MM.1S (cell line): ENCODE measurements at regions not wholly inside any gene's neighbourhood (a gene's known extent, or its start where the extent isn't known, plus 50 kb on each side); places are given as distances from the start of the nearest gene placed in this dataset.

Source experiments
- DNase-seq: peaks from one replicate; pipeline ENCODE4 v3.0.0-alpha.2; 2015
- H2AFZ ChIP-seq: fragments of 300-600 bp; sonication (generic); 2 replicates; pipeline ENCODE4 v1.6.0; 2016; ENCODE audit warnings: antibody characterized with exemption, low read length
- H3F3A ChIP-seq: fragments of 300-600 bp; sonication (generic); 2 replicates; pipeline ENCODE4 v1.6.1; 2016; ENCODE audit warnings: mild to moderate bottlenecking, antibody characterized with exemption, low read length, moderate library complexity, mixed read lengths; ENCODE audit not compliant: insufficient read depth
- H3K27ac ChIP-seq: fragments of 300-600 bp; sonication (generic); 2 replicates; pipeline ENCODE4 v1.5.1; 2016; ENCODE audit warnings: mild to moderate bottlenecking, low read length
- H3K27me3 ChIP-seq: fragments of 300-600 bp; sonication (generic); replicated peaks from 2 replicates; pipeline ENCODE4 v1.6.0; 2016; ENCODE audit warnings: low read length; ENCODE audit not compliant: insufficient read depth
- H3K36me3 ChIP-seq: fragments of 300-600 bp; sonication (generic); replicated peaks from 2 replicates; pipeline ENCODE4 v1.6.1; 2016; ENCODE audit warnings: mild to moderate bottlenecking, low read length, mixed read lengths; ENCODE audit not compliant: insufficient read depth
- H3K4me1 ChIP-seq: fragments of 300-600 bp; sonication (generic); 2 replicates; pipeline ENCODE4 v1.6.1; 2016; ENCODE audit warnings: low read length, mixed read lengths
- H3K4me2 ChIP-seq: fragments of 300-600 bp; sonication (generic); 2 replicates; pipeline ENCODE4 v1.6.0; 2016; ENCODE audit warnings: low read depth, low read length
- H3K4me3 ChIP-seq: fragments of 300-600 bp; sonication (generic); 2 replicates; pipeline ENCODE4 v1.5.1; 2016; ENCODE audit warnings: low read length, mixed read lengths
- H3K79me2 ChIP-seq: fragments of 300-600 bp; sonication (generic); 2 replicates; pipeline ENCODE4 v1.6.1; 2016; ENCODE audit warnings: mixed run types, low read length, mixed read lengths
- H3K9ac ChIP-seq: fragments of 300-600 bp; sonication (generic); 2 replicates; pipeline ENCODE4 v1.6.1; 2016; ENCODE audit warnings: low read length, mixed read lengths
- H3K9me2 ChIP-seq: fragments of 300-600 bp; sonication (generic); replicated peaks from 2 replicates; pipeline ENCODE4 v1.6.1; 2016; ENCODE audit warnings: mild to moderate bottlenecking, low read length, mixed read lengths; ENCODE audit not compliant: insufficient read depth
- H3K9me3 ChIP-seq: fragments of 300-600 bp; sonication (generic); replicated peaks from 2 replicates; pipeline ENCODE4 v1.6.1; 2016; ENCODE audit warnings: mild to moderate bottlenecking, low read length, mixed read lengths; ENCODE audit not compliant: insufficient read depth
- H4K20me1 ChIP-seq: fragments of 300-600 bp; sonication (generic); 2 replicates; pipeline ENCODE4 v1.6.1; 2016; ENCODE audit warnings: mild to moderate bottlenecking, low read length, moderate library complexity, mixed read lengths; ENCODE audit not compliant: insufficient read depth
- CTCF ChIP-seq: fragments of 300-600 bp; sonication (generic); IDR thresholded peaks from 2 replicates; pipeline ENCODE4 v1.5.1; 2016; ENCODE audit warnings: antibody characterized with exemption, low read length, mixed read lengths
- EZH2 ChIP-seq: fragments of 300-600 bp; sonication (generic); optimal IDR thresholded peaks from 2 replicates; pipeline ENCODE3; 2017; ENCODE audit warnings: low read depth, mild to moderate bottlenecking, antibody characterized with exemption, low read length, mixed read lengths
- EZH2phosphoT487 ChIP-seq: fragments of 300-600 bp; sonication (generic); IDR thresholded peaks from 2 replicates; pipeline ENCODE4 v1.6.1; 2018; ENCODE audit warnings: antibody characterized with exemption, low read length

GRCh38 chr3:31408720-31409119, 124.0 kb upstream of the STT3B start:
- TF ChIP-seq EZH2phosphoT487: no peak
- TF ChIP-seq CTCF: no peak
- TF ChIP-seq EZH2: no peak
- Histone ChIP-seq H3K9me3 (no peaks in the 10 kb centered on the region), H3K27ac (no peak overlapping the region), H2AFZ (no peak overlapping the region), H3F3A (no peaks in the 10 kb centered on the region), H3K9ac (no peak overlapping the region), H3K4me2 (no peak overlapping the region), H3K9me2 (no peaks in the 10 kb centered on the region), H3K4me1 (no peaks in the 10 kb centered on the region), H3K27me3 (no peaks in the 10 kb centered on the region), H4K20me1 (no peaks in the 10 kb centered on the region), H3K36me3 (no peaks in the 10 kb centered on the region), H3K4me3 (no peak overlapping the region), H3K79me2 (no peaks in the 10 kb centered on the region)
- DNase-seq: no peak

- TF ChIP-seq EZH2phosphoT487 (no peak), CTCF (no peak), EZH2 (no peak)
- H4K20me1 ChIP-seq: no peaks in the 10 kb centered on the region
- no peak overlapping the region for H3K27ac ChIP-seq
- no peak overlapping the region for H3K9ac ChIP-seq
- no peak overlapping the region for H2AFZ ChIP-seq
- H3K79me2 ChIP-seq: no peaks in the 10 kb centered on the region
- no peaks in the 10 kb centered on the region for H3F3A ChIP-seq
- no peak overlapping the region for H3K4me3 ChIP-seq
- no peak for DNase-seq
- no peaks in the 10 kb centered on the region for H3K9me2 ChIP-seq
- H3K4me2 ChIP-seq: no peak overlapping the region
- no peaks in the 10 kb centered on the region for H3K27me3 ChIP-seq
- H3K36me3 ChIP-seq: no peaks in the 10 kb centered on the region
- H3K4me1 ChIP-seq: no peaks in the 10 kb centered on the region
- no peaks in the 10 kb centered on the region for H3K9me3 ChIP-seq
Observed at GRCh38 chr3:31409389-31409788, 123.3 kb upstream of the STT3B start.

- no peaks in the 10 kb centered on the region for H3F3A ChIP-seq
- H3K9ac ChIP-seq: no peak overlapping the region
- H3K4me2 ChIP-seq: no peak overlapping the region
- no peaks in the 10 kb centered on the region for H4K20me1 ChIP-seq
- no peak for DNase-seq
- H3K27ac ChIP-seq: no peak overlapping the region
- no peaks in the 10 kb centered on the region for H3K27me3 ChIP-seq
- no peak overlapping the region for H2AFZ ChIP-seq
- H3K9me3 ChIP-seq: no peaks in the 10 kb centered on the region
- no peaks in the 10 kb centered on the region for H3K79me2 ChIP-seq
- TF ChIP-seq EZH2: no peak
- no peak for TF ChIP-seq CTCF
- no peak for TF ChIP-seq EZH2phosphoT487
- no peak overlapping the region for H3K4me3 ChIP-seq
- no peaks in the 10 kb centered on the region for H3K4me1 ChIP-seq
- no peaks in the 10 kb centered on the region for H3K9me2 ChIP-seq
- H3K36me3 ChIP-seq: no peaks in the 10 kb centered on the region
Observed at GRCh38 chr3:31409866-31410265, 122.9 kb upstream of the STT3B start.
